Left renal cortex interstitium (tissue), 4 donors: ENCODE measurements at regions not wholly inside any gene's neighbourhood (a gene's known extent, or its start where the extent isn't known, plus 50 kb on each side); places are given as distances from the start of the nearest gene placed in this dataset.
A peak's percentile ranks its signal among the peaks of the same experiment; 100 is the strongest.

Experiments
- DNase-seq, 4 donors: peaks; one replicate each; pipeline ENCODE4 v3.0.0-alpha.2; 2013; ENCODE audit warnings: low read depth in 4 of 4, low spot score in 2 of 4, missing footprints in 1 of 4

DNA sequence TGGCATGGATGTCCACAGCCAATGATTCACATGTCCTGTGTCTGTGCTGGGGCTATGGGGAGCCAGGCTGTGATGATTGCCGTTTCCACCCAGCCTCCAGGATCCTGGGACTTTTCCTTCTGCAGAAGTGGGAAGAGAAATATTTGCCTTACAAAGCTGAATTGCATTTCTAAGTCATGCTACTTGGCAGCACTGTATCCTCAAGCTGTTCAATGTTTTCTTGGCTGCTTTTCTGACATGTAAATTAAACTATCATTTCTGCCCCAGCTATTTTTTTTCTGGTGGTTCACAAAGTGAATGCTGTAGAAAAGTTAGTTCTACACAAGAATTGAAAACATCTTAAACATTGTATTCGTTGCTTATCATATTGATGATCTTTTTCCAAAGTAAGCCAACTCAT is 51.9 kb upstream of the TCERG1L start:
- no peak for DNase-seq

- no peak for DNase-seq
Measured at GRCh38 chr10:131371571-131371970, 60.0 kb upstream of the TCERG1L start.

GRCh38 chr10:131381576-131381975 is 70.1 kb upstream of the TCERG1L start:
- no peak for DNase-seq

- DNase-seq = peak in 2 of 4 donors; percentile 2 to 32
Measured at GRCh38 chr10:131385161-131385872, 73.8 kb upstream of the TCERG1L start.

DNA sequence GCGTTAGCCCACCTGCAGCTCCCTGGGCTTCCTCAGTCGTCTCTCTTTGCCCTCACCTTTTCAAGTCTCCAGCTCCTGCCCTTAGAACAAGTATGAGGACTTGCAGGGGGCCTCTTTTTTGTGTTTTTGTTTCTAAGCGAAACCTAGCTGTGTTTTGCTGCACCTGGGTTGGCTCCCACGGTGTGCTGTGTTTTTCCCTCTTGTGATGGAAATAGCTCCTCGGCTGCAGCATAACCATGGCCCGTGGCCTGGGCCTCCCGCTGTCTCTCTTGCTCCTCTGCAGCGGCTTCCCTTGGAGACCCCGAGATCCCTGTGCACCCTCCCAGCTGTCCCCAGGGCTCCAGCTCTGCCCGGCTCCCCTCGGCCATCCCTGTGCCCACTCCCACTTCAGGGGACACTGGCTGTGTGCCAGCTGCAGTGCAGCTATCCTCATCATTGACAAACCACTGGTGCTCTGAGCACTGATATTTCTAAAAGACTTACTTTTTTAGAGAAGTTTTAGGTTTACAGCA is 75.6 kb upstream of the TCERG1L start:
- no peak for DNase-seq

- DNase-seq = no peak
Measured at GRCh38 chr10:131391936-131392335, 80.4 kb upstream of the TCERG1L start.

DNA sequence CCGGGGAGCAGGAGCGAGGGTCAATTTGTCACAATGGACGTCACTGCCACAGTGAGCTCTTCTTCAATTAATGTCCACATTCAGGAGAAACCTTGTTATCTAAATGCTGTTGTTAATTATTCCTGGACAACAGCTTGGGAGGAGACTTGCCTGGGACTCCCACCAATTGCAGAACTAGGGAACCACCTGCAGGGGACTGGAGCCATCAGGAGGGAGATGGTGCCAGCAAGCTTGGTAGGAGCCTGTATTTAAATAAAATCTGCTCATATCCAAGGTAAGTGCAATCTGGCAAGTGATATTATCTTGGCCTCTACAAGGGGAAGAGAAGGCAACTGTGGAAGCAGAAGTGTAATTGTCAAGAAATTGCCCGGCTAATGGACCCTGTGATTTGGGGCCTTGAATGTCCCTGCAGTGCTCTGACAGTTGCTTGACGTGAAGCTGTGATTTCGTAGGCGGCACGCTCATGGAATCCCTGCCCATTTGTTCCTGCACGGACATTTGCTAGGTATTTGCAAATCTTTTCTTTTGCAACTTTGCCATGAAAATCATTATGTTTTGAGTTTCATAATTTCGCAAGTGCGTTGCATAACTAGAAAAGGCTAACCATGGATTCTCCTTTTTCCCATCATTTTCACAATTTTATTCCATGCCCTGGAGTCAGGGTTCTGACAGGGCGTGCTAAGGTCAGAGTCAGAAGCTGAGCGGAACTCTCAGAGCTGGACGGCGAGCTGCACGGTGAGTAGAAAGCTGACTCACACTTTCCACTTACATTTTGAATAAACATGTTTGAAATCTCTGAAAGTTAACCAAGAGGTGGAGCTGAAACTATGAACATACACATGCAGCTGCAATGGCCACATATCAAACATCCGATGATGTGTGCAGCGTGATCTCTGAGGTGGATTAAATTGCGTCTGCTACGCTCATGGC is 84.9 kb upstream of the TCERG1L start:
- DNase-seq = no peak

GRCh38 chr10:131398166-131398565 is 86.6 kb upstream of the TCERG1L start:
- DNase-seq = no peak

DNA sequence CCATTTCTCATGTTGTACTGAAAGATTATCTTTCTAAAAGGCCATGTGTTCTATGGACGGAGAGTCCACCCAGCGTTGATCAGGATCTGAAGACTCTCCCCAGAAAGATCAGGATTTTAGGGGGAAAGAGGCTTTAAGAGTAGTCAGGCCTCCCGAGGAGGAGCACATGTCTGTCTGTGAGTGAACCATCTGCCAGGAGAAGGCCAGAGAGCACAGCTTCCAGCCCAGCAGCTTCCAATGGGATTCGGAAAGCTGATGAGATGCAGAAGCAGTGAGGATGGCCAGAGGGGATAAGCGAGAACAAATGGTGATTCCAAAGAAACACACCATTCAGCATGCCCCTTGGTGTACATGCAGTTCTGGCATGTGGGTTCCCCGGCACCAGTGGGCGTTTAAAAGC is 88.5 kb upstream of the TCERG1L start:
- DNase-seq = no peak

DNA sequence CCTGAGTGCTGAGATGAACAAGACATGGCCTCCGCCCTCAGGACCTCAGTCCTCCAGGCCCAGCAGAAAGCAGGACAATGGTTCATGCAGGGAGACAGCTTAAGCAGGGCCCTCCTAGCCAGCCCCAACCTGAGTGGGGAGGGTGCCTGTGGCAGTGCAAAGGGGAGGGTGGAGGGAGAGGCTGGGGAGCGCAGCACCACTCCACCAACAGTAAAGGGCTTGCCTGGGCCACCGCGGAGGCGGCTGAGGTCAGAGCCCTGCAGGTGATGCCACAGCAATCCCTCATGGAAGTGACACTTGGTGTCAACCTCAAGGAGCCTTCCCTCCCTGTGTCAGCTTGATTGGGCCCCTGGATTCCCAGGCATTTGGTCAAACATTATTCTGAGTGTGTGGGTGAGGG is 89.0 kb upstream of the TCERG1L start:
- DNase-seq = no peak

- DNase-seq = peak in 1 of 4 donors; percentile 41
Measured at GRCh38 chr10:131402771-131403650, 91.5 kb upstream of the TCERG1L start.

DNA sequence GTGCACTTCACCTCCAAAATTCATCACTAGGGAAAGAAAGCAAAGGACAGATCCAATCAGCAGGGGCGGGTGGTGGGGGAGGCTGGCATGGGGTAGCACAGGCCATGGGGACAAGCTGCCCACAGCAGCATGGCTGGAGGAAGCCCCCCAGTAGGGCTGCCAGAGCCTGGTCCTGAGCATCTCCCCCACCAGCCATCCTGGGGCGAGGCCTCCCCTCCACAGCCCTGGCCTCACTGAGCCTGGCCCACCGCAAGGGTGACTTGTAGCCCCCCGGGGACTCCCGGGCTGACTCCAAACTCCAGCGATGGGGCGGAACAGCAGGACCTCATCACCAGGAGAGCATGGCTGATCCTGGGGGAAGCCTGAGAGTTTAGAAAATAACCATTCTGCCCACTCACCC is 92.4 kb upstream of the TCERG1L start:
- no peak for DNase-seq

- no peak for DNase-seq
Measured at GRCh38 chr10:131404886-131405285, 93.4 kb upstream of the TCERG1L start.

DNA sequence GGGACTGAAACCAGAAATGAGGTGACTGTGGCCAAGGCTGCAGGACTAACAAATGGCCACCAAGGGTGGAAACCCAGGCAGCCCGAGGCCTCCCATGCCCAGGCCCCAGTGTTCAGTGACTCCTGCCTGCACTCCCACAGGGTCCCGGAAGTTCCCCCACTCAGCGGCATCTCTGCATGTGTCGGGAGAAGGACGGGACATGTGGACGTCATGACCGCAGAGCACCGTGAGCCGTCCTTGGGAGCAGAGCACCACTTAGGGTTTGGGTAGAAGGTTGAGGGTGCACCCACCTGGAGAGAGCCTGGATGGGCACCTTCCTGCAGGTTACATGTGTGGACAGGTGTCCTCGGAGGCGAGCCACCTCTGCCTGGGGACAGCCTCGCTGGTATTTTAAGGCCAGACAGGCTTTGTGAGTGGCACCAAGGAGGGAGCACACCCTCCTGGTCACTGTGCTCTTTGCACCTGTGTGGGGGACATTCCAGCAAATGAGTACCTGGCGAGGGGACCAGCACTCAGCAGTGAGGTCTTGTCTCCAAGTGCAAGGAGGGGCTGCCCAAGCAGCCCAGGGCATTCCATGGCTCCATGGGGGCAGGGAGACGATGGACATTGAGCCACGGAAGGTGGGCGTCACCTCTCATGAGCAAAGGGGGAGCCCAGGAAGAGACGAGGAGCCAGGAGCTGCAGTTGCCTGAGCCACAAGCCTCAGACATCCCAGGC is 95.3 kb upstream of the TCERG1L start:
- DNase-seq = no peak

GRCh38 chr10:131418681-131419080 is 107.2 kb upstream of the TCERG1L start:
- no peak for DNase-seq

DNA sequence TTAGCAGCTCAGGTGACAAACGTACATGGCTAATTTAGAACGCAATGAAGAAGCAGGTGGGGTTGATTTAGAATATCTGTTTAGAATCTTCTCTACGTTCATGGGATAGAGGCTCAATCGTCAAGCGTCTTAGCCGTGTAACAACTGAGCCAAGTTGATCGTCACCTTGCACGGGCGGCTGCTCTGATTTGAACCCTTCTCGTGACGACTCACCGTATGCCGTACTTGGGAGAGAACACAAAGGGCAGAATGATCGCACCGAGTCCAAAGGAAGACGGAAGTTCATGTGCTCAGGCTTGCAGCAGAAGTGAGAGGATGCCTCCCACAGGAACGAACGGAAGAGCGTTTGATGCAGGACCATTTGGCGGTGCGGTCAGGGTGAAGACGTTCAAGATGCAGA is 108.3 kb upstream of the TCERG1L start:
- DNase-seq = no peak

GRCh38 chr10:131420867-131421266 is 109.3 kb upstream of the TCERG1L start:
- DNase-seq = no peak

- no peak for DNase-seq
Measured at GRCh38 chr10:131421381-131421780, 109.9 kb upstream of the TCERG1L start.

GRCh38 chr10:131422731-131423130 is 111.2 kb upstream of the TCERG1L start:
- no peak for DNase-seq

DNA sequence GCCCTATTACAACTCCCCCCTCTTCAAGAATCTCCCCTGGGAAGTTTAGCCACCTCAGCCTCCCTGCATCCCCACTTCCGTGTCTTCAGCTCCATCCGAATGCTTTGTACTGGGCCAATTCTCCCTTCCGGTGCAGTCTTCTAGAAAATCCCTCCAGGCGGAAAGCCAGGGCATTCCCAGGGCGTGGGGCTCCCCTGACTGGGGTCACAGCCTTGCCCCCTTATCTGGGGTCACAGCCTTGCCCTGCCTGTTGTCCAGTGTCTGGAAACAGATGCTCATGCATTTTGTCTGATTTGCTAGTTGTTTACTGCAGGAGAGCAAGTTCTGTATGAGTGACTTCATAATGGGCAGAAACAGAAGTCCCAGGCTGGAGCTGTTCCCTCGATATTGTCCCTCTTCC is 112.5 kb upstream of the TCERG1L start:
- no peak for DNase-seq
